ENCODE measurements at regions not wholly inside any gene's neighbourhood (a gene's known extent, or its start where the extent isn't known, plus 50 kb on each side); places are given as distances from the start of the nearest gene placed in this dataset.

GRCh38 chr6:95786802-95787201 is 209.5 kb downstream of the MANEA start:
- ChIA-PET CTCF (interaction anchor here (0.6 kb wide), 1 partner anchor 48 kb away, joined by 3 read pairs; no protein-coding TSS in a partner anchor), POLR2A (no interaction called here)
- no peak for DNase-seq (ENCODE audit: extremely low spot score)
- no peak for TF ChIP-seq CTCF (IDR thresholded peaks at IDR 0.05; ENCODE audit: control extremely low read depth, extremely low read depth, low read depth, missing control alignments)

GRCh38 chr6:95790787-95791186 is 213.5 kb downstream of the MANEA start:
- POLR2A ChIA-PET: no interaction called here
- DNase-seq (ENCODE audit: extremely low spot score): no peak
- CTCF ChIA-PET: no interaction called here
- no peak for TF ChIP-seq CTCF (IDR thresholded peaks at IDR 0.05; ENCODE audit: control extremely low read depth, extremely low read depth, low read depth, missing control alignments)

GRCh38 chr6:95794749-95795148 is 217.4 kb downstream of the MANEA start:
- ChIA-PET CTCF (no interaction called here), POLR2A (no interaction called here)
- no peak for TF ChIP-seq CTCF (IDR thresholded peaks at IDR 0.05; ENCODE audit: control extremely low read depth, extremely low read depth, low read depth, missing control alignments)
- no peak for DNase-seq (ENCODE audit: extremely low spot score)

GRCh38 chr6:95795927-95796326 is 218.6 kb downstream of the MANEA start:
- ChIA-PET POLR2A (no interaction called here), CTCF (no interaction called here)
- DNase-seq (ENCODE audit: extremely low spot score): no peak
- no peak for TF ChIP-seq CTCF (IDR thresholded peaks at IDR 0.05; ENCODE audit: control extremely low read depth, extremely low read depth, low read depth, missing control alignments)

- CTCF ChIA-PET: no interaction called here
- DNase-seq (ENCODE audit: extremely low spot score): no peak
- POLR2A ChIA-PET: no interaction called here
- TF ChIP-seq CTCF (IDR thresholded peaks at IDR 0.05; ENCODE audit: control extremely low read depth, extremely low read depth, low read depth, missing control alignments): no peak
Measured at GRCh38 chr6:95797054-95797453, 218.7 kb upstream of the FUT9 start.

GRCh38 chr6:95802978-95803377 is 212.8 kb upstream of the FUT9 start:
- ChIA-PET POLR2A (no interaction called here), CTCF (interaction anchor here (1.1 to 2.9 kb wide), 2 partner anchors 17 to 111 kb away, joined by 3 to 8 read pairs; no protein-coding TSS in a partner anchor)
- no peak for TF ChIP-seq CTCF (IDR thresholded peaks at IDR 0.05; ENCODE audit: control extremely low read depth, extremely low read depth, low read depth, missing control alignments)
- no peak for DNase-seq (ENCODE audit: extremely low spot score)

- DNase-seq (ENCODE audit: extremely low spot score): no peak
- POLR2A ChIA-PET: no interaction called here
- CTCF ChIA-PET: interaction anchor here (0.8 to 2.9 kb wide), 4 partner anchors 10 to 112 kb away, joined by 3 to 8 read pairs (median 3); no protein-coding TSS in a partner anchor
- no peak for TF ChIP-seq CTCF (IDR thresholded peaks at IDR 0.05; ENCODE audit: control extremely low read depth, extremely low read depth, low read depth, missing control alignments)
Measured at GRCh38 chr6:95803889-95804288, 211.9 kb upstream of the FUT9 start.
